ENCODE measurements at regions not wholly inside any gene's neighbourhood (a gene's known extent, or its start where the extent isn't known, plus 50 kb on each side); places are given as distances from the start of the nearest gene placed in this dataset.

- TF ChIP-seq CTCF (IDR thresholded peaks at IDR 0.05) = no peak
- TF ChIP-seq POLR2AphosphoS5 (IDR thresholded peaks at IDR 0.05; ENCODE audit: insufficient read depth in 1 of 2, low read depth in 1 of 2) = no peak
Observed at GRCh38 chr5:73344835-73345234, 103.7 kb downstream of the FOXD1 start.
